Tibial artery (tissue), 4 donors: ENCODE measurements at regions not wholly inside any gene's neighbourhood (a gene's known extent, or its start where the extent isn't known, plus 50 kb on each side); places are given as distances from the start of the nearest gene placed in this dataset.

ENCODE experiments used
- DNase-seq, 2 donors: peaks; one replicate each; pipeline ENCODE4 v3.0.0-alpha.2; 2019
- H3K27ac ChIP-seq, 2 donors: fragments of 200-600 bp; sonication (generic) in 1 of 2; 1 replicate in 1 of 2; 2 replicates in 1 of 2; pipeline ENCODE4 v1.5.1; 2018 to 2019; ENCODE audit warnings: mild to moderate bottlenecking in 1 of 2
- H3K27me3 ChIP-seq, 2 donors: fragments of 200-600 bp; sonication (generic) in 1 of 2; one replicate each; pipeline versions ENCODE4 v1.5.1 to v1.6.0; 2016 to 2019
- H3K36me3 ChIP-seq, 3 donors: fragments of 200-600 bp; sonication (generic) in 2 of 3; one replicate each; pipeline ENCODE4 v1.5.1; 2016 to 2019; ENCODE audit warnings: mild to moderate bottlenecking in 2 of 3
- H3K4me1 ChIP-seq, 4 donors: fragments of 200-600 bp; sonication (generic) in 2 of 4; 1 replicate in 3 of 4; 2 replicates in 1 of 4; pipeline ENCODE4 v1.5.1; 2016 to 2019
- H3K4me3 ChIP-seq, 2 donors: fragments of 200-600 bp; sonication (generic) in 1 of 2; 1 replicate in 1 of 2; 2 replicates in 1 of 2; pipeline ENCODE4 v1.5.1; 2018 to 2019; ENCODE audit warnings: mild to moderate bottlenecking in 2 of 2
- H3K9me3 ChIP-seq, 3 donors: fragments of 200-600 bp; sonication (generic) in 1 of 3; one replicate each; pipeline ENCODE4 v1.5.1; 2016 to 2019
- CTCF ChIP-seq, 2 experiments: fragments of 200-600 bp in 1 of 2; fragments of 450-650 bp in 1 of 2; IDR thresholded peaks; one replicate each; pipeline ENCODE4 v1.5.1; 2017 to 2019; ENCODE audit warnings: antibody characterized with exemption in 2 of 2, mild to moderate bottlenecking in 1 of 2, moderate library complexity in 1 of 2
- intact Hi-C: fragments of 100-400 bp; cut with DNase I; formaldehyde crosslinking; loops from one replicate; pipeline ENCODE4 v1.15.0; 2023; ENCODE audit warnings: low total_unique reads

- H3K27me3 ChIP-seq = no peaks in the 10 kb centered on the region
- no peaks in the 10 kb centered on the region for H3K9me3 ChIP-seq
- no peaks in the 10 kb centered on the region for H3K4me1 ChIP-seq
- no peak for DNase-seq
- intact Hi-C loops = no loop called here
- no peak for TF ChIP-seq CTCF (IDR thresholded peaks at IDR 0.05)
- no peak overlapping the region for H3K4me3 ChIP-seq
- no peaks in the 10 kb centered on the region for H3K36me3 ChIP-seq
- H3K27ac ChIP-seq = no peak overlapping the region
Measured at GRCh38 chr18:10401930-10402329, 52.5 kb upstream of the APCDD1 start.

- TF ChIP-seq CTCF (IDR thresholded peaks at IDR 0.05) = no peak
- no peak overlapping the region for H3K4me3 ChIP-seq
- intact Hi-C loops = no loop called here
- no peak overlapping the region for H3K27ac ChIP-seq
- H3K27me3 ChIP-seq = no peaks in the 10 kb centered on the region
- no peak for DNase-seq
- no peaks in the 10 kb centered on the region for H3K4me1 ChIP-seq
- no peaks in the 10 kb centered on the region for H3K9me3 ChIP-seq
- H3K36me3 ChIP-seq = no peaks in the 10 kb centered on the region
Measured at GRCh38 chr18:10402871-10403559, 51.4 kb upstream of the APCDD1 start.

- H3K4me1 ChIP-seq = no peaks in the 10 kb centered on the region
- H3K27me3 ChIP-seq = no peaks in the 10 kb centered on the region
- no peaks in the 10 kb centered on the region for H3K9me3 ChIP-seq
- H3K27ac ChIP-seq = no peak overlapping the region
- no peak for DNase-seq
- TF ChIP-seq CTCF (IDR thresholded peaks at IDR 0.05) = no peak
- H3K4me3 ChIP-seq = no peak overlapping the region
- intact Hi-C loops = no loop called here
- no peaks in the 10 kb centered on the region for H3K36me3 ChIP-seq
Measured at GRCh38 chr18:10403708-10404107, 50.7 kb upstream of the APCDD1 start.

GRCh38 chr18:10404168-10404567, 50.3 kb upstream of the APCDD1 start:
- Histone ChIP-seq H3K4me3 (no peak overlapping the region), H3K36me3 (no peaks in the 10 kb centered on the region), H3K27me3 (no peaks in the 10 kb centered on the region), H3K27ac (no peak overlapping the region), H3K4me1 (no peaks in the 10 kb centered on the region), H3K9me3 (no peaks in the 10 kb centered on the region)
- DNase-seq = no peak
- intact Hi-C loops = no loop called here
- TF ChIP-seq CTCF (IDR thresholded peaks at IDR 0.05) = no peak
